PC-3 (cell line): ENCODE measurements at regions not wholly inside any gene's neighbourhood (a gene's known extent, or its start where the extent isn't known, plus 50 kb on each side); places are given as distances from the start of the nearest gene placed in this dataset.

Experiments used
- ATAC-seq: fragments of 200-7000 bp; cut with Tn5 transposase; 2 replicates; pipeline ENCODE4 v1.9.1; 2020; ENCODE audit warnings: mild to moderate bottlenecking, moderate library complexity
- BruUV-seq: library from RNA; stranded (reverse); fragments of 400-500 nt; replicated peaks from 2 replicates; lab custom pipeline; 2021; lab: Mats Ljungman, UMichigan
- CTCF ChIA-PET: fragments of 300-600 bp; sonication (Branson Sonifier 250); formaldehyde crosslinking; loops from one replicate; lab custom pipeline; 2022; ENCODE audit warnings: antibody characterized with exemption; lab: Charles Lee
- POLR2A ChIA-PET: fragments of 300-600 bp; sonication (Branson Sonifier 250); formaldehyde crosslinking; loops from one replicate; lab custom pipeline; 2022; ENCODE audit warnings: antibody characterized with exemption; ENCODE audit not compliant: unreplicated experiment; lab: Charles Lee
- DNase-seq: peaks from one replicate; pipeline ENCODE4 v3.0.0-alpha.2; 2015
- H2AFZ ChIP-seq: fragments of 300-600 bp; sonication (generic); 2 replicates; pipeline ENCODE4 v1.6.0; 2016; ENCODE audit warnings: antibody characterized with exemption, low read length
- H3F3A ChIP-seq: fragments of 300-600 bp; sonication (generic); one replicate; pipeline ENCODE4 v1.6.0; 2017; ENCODE audit warnings: antibody characterized with exemption, low read length, control low read depth, mild to moderate bottlenecking; ENCODE audit not compliant: unreplicated experiment
- H3K27ac ChIP-seq: fragments of 300-600 bp; sonication (generic); 2 replicates; pipeline ENCODE4 v1.5.1; 2016; ENCODE audit warnings: mild to moderate bottlenecking, low read length
- H3K27me3 ChIP-seq: fragments of 300-600 bp; sonication (generic); 2 replicates; pipeline ENCODE4 v1.6.1; 2016; ENCODE audit warnings: low read length, mixed read lengths
- H3K36me3 ChIP-seq: fragments of 300-600 bp; sonication (generic); 2 replicates; pipeline ENCODE4 v1.6.1; 2016; ENCODE audit warnings: low read depth, mixed run types, low read length, mixed read lengths
- H3K4me1 ChIP-seq: fragments of 300-600 bp; sonication (generic); 2 replicates; pipeline ENCODE4 v1.5.1; 2016; ENCODE audit warnings: low read length; ENCODE audit not compliant: insufficient read depth
- H3K4me2 ChIP-seq: fragments of 300-600 bp; sonication (generic); 2 replicates; pipeline ENCODE4 v1.6.0; 2016; ENCODE audit warnings: low read length
- H3K4me3 ChIP-seq: fragments of 300-600 bp; sonication (generic); 2 replicates; pipeline ENCODE4 v1.5.1; 2016; ENCODE audit warnings: mild to moderate bottlenecking, low read length, mixed read lengths
- H3K79me2 ChIP-seq: fragments of 300-600 bp; sonication (generic); 2 replicates; pipeline ENCODE4 v1.6.1; 2017; ENCODE audit warnings: low read length, mixed read lengths
- H3K9ac ChIP-seq: fragments of 300-600 bp; sonication (generic); 2 replicates; pipeline ENCODE4 v1.6.0; 2016; ENCODE audit warnings: mild to moderate bottlenecking, low read length
- H3K9me2 ChIP-seq: fragments of 300-600 bp; sonication (generic); replicated peaks from 2 replicates; pipeline ENCODE4 v1.6.1; 2016; ENCODE audit warnings: mixed run types, low read length, mixed read lengths
- H3K9me3 ChIP-seq: fragments of 300-600 bp; sonication (generic); 2 replicates; pipeline ENCODE4 v1.6.1; 2016; ENCODE audit warnings: low read length, mixed read lengths
- H4K20me1 ChIP-seq: fragments of 300-600 bp; sonication (generic); 2 replicates; pipeline ENCODE4 v1.6.1; 2016; ENCODE audit warnings: low read length, mixed read lengths
- EZH2 ChIP-seq: fragments of 300-600 bp; sonication (generic); IDR thresholded peaks from one replicate; pipeline ENCODE4 v1.6.1; 2017; ENCODE audit warnings: antibody characterized with exemption, mild to moderate bottlenecking, low read length; ENCODE audit not compliant: unreplicated experiment
- EZH2phosphoT487 ChIP-seq: fragments of 300-600 bp; sonication (generic); IDR thresholded peaks from 2 replicates; pipeline ENCODE4 v1.6.1; 2018; ENCODE audit warnings: mild to moderate bottlenecking, antibody characterized with exemption, low read length, borderline replicate concordance
- intact Hi-C: fragments of 100-400 bp; cut with micrococcal nuclease; formaldehyde crosslinking; loops from 2 replicates; pipeline ENCODE4 v1.9.0; 2023
- TF ChIP-seq, protein P1 (sequence below): fragments of 300-600 bp; sonication (generic); conservative IDR thresholded peaks from 2 replicates; pipeline ENCODE4 v1.5.1; 2017; ENCODE audit warnings: antibody characterized with exemption, low read depth, mild to moderate bottlenecking, low read length

DNA sequence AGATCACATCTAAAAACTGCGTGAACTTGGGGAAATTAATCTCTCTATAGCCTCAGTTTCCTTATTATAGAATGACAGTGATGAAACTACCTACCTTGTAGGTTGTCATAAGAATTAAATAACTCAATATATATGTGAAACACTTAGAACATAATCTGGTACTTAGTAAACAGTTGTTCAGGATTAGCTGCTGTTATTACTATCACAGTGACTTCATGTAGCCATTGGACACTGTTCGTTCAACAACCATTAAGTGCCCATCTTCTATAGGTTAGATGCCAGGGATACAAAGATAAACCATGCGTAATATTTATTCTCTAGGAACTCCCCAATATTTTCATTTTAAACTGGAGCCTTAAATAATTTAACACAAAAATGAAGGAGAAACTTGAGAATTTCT, 329.0 kb upstream of the PROK2 start:
- intact Hi-C loops = no loop called here
- no TSS peak for BruUV-seq
- ATAC-seq = no peak

DNA sequence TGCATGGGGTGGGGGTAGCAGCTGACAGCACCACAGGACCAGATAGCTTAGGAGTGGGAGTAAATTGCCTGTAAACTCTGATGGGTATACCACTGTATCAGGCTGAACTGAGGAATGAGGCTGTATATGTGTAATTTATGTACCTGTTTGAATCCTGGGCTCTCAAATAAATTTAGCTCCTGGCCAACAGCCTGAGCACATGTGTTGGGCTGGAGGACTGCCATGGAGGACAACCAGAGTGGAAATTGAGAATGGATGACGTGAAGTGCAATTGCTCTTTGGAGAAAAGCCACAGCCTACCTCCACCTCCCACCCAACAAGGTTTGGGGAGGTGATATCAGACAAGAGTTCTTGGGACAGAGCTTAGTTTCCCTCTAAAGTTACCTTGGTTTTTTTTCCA, 328.6 kb upstream of the PROK2 start:
- TF ChIP-seq EZH2 (no peak), EZH2phosphoT487 (no peak)
- TF ChIP-seq, protein P1, sequence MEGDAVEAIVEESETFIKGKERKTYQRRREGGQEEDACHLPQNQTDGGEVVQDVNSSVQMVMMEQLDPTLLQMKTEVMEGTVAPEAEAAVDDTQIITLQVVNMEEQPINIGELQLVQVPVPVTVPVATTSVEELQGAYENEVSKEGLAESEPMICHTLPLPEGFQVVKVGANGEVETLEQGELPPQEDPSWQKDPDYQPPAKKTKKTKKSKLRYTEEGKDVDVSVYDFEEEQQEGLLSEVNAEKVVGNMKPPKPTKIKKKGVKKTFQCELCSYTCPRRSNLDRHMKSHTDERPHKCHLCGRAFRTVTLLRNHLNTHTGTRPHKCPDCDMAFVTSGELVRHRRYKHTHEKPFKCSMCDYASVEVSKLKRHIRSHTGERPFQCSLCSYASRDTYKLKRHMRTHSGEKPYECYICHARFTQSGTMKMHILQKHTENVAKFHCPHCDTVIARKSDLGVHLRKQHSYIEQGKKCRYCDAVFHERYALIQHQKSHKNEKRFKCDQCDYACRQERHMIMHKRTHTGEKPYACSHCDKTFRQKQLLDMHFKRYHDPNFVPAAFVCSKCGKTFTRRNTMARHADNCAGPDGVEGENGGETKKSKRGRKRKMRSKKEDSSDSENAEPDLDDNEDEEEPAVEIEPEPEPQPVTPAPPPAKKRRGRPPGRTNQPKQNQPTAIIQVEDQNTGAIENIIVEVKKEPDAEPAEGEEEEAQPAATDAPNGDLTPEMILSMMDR = no peak

More for the DNA sequence above, 329.0 kb upstream of the PROK2 start:
- Histone ChIP-seq H4K20me1 (no peaks in the 10 kb centered on the region), H3K36me3 (no peaks in the 10 kb centered on the region), H3F3A (no peaks in the 10 kb centered on the region), H3K4me3 (no peak overlapping the region), H3K4me2 (no peak overlapping the region), H3K27me3 (peaks cover 15% of the 10 kb centered on the region; the same call in 1 of the 2 replicates), H2AFZ (no peak overlapping the region), H3K27ac (no peak overlapping the region), H3K9me3 (no peaks in the 10 kb centered on the region), H3K9ac (no peak overlapping the region), H3K4me1 (no peaks in the 10 kb centered on the region), H3K79me2 (no peaks in the 10 kb centered on the region), H3K9me2 (no peaks in the 10 kb centered on the region)
- no peak for DNase-seq
- CTCF ChIA-PET = no interaction called here
- TF ChIP-seq, protein P1 = no peak
- no peak for TF ChIP-seq EZH2phosphoT487
- POLR2A ChIA-PET = no interaction called here

DNA sequence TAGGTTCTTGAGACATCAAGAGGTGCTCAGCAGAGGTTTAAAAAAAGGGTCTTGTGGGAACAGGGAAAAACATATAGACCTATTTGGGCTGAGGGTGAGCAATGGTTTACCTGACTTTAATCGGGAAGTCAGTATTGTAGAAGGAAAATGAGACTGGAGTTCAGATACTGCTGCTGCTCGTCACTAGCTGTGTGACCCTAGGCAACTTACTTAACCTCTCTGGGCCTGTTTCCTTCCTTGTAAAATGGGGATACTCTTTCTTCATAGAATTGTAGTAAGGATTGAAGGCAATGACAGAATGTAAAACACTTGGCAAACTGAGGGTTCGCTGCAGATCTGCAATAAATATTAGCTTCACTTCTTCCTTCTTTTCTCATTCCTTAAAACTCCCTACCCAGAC, 327.5 kb upstream of the PROK2 start:
- ChIA-PET CTCF (no interaction called here), POLR2A (no interaction called here)
- Histone ChIP-seq H3K4me1 (no peaks in the 10 kb centered on the region), H3F3A (no peaks in the 10 kb centered on the region), H3K4me3 (no peak overlapping the region), H3K9ac (no peak overlapping the region), H3K79me2 (no peaks in the 10 kb centered on the region), H3K4me2 (no peak overlapping the region), H2AFZ (no peak overlapping the region), H3K27me3 (peaks cover 15% of the 10 kb centered on the region; the same call in 1 of the 2 replicates), H3K9me2 (no peaks in the 10 kb centered on the region), H3K36me3 (no peaks in the 10 kb centered on the region), H4K20me1 (no peaks in the 10 kb centered on the region), H3K9me3 (no peaks in the 10 kb centered on the region), H3K27ac (no peak overlapping the region)
- DNase-seq = no peak
- ATAC-seq = no peak
- intact Hi-C loops = no loop called here
- TF ChIP-seq EZH2 (no peak), EZH2phosphoT487 (no peak)
- TF ChIP-seq, protein P1 = no peak
- BruUV-seq = no TSS peak

More for the DNA sequence above, 328.6 kb upstream of the PROK2 start:
- ATAC-seq (no peak), DNase-seq (no peak)
- H3K27ac ChIP-seq = no peak overlapping the region
- no peak overlapping the region for H2AFZ ChIP-seq
- H4K20me1 ChIP-seq = no peaks in the 10 kb centered on the region
- H3K27me3 ChIP-seq = peaks cover 15% of the 10 kb centered on the region; the same call in 1 of the 2 replicates
- ChIA-PET CTCF (no interaction called here), POLR2A (no interaction called here)
- no peak overlapping the region for H3K9ac ChIP-seq
- H3K9me2 ChIP-seq = no peaks in the 10 kb centered on the region
- no peaks in the 10 kb centered on the region for H3K9me3 ChIP-seq
- intact Hi-C loops = no loop called here
- H3K4me2 ChIP-seq = no peak overlapping the region
- H3F3A ChIP-seq = no peaks in the 10 kb centered on the region
- no TSS peak for BruUV-seq
- H3K79me2 ChIP-seq = no peaks in the 10 kb centered on the region
- H3K36me3 ChIP-seq = no peaks in the 10 kb centered on the region
- no peak overlapping the region for H3K4me3 ChIP-seq
- H3K4me1 ChIP-seq = no peaks in the 10 kb centered on the region
